HG03378 (cell line): ENCODE measurements at regions not wholly inside any gene's neighbourhood (a gene's known extent, or its start where the extent isn't known, plus 50 kb on each side); places are given as distances from the start of the nearest gene placed in this dataset.
"Not testable (repeated sequence)": the region's sequence is repeated elsewhere in the genome, so short reads cannot be mapped to it uniquely, and the experiment has no call there.

Source experiments
- ATAC-seq: cut with Tn5 transposase; IDR thresholded peaks from one replicate; pipeline ENCODE4 v1.9.1; 2021; ENCODE audit warnings: mild to moderate bottlenecking, moderate library complexity; ENCODE audit not compliant: unreplicated experiment

- no peak for ATAC-seq
Observed at GRCh38 chr5:164071671-164072070, 566.3 kb downstream of the MAT2B start.

- ATAC-seq = no peak
Observed at GRCh38 chr5:164073081-164073480, 567.7 kb downstream of the MAT2B start.

- no peak for ATAC-seq
Observed at GRCh38 chr5:164076556-164076955, 571.1 kb downstream of the MAT2B start.

GRCh38 chr5:164090358-164090757 is 584.9 kb downstream of the MAT2B start:
- ATAC-seq = no peak

GRCh38 chr5:164091836-164092235 is 586.4 kb downstream of the MAT2B start:
- no peak for ATAC-seq

GRCh38 chr5:164094291-164094690 is 588.9 kb downstream of the MAT2B start:
- no peak for ATAC-seq

- ATAC-seq = no peak
Observed at GRCh38 chr5:164097749-164098148, 592.3 kb downstream of the MAT2B start.

- no peak for ATAC-seq
Observed at GRCh38 chr5:164098531-164098930, 593.1 kb downstream of the MAT2B start.

GRCh38 chr5:164098979-164099378 is 593.6 kb downstream of the MAT2B start:
- no peak for ATAC-seq

GRCh38 chr5:164115420-164115819 is 610.0 kb downstream of the MAT2B start:
- ATAC-seq = no peak

GRCh38 chr5:164119806-164120447 is 614.5 kb downstream of the MAT2B start:
- peak; percentile 77 for ATAC-seq

GRCh38 chr5:164127527-164127926 is 622.1 kb downstream of the MAT2B start:
- no peak for ATAC-seq

GRCh38 chr5:164132358-164132757 is 626.9 kb downstream of the MAT2B start:
- no peak for ATAC-seq

GRCh38 chr5:164137095-164137494 is 631.7 kb downstream of the MAT2B start:
- no peak for ATAC-seq

GRCh38 chr5:164139423-164139822 is 634.0 kb downstream of the MAT2B start:
- ATAC-seq = peak; percentile 67

GRCh38 chr5:164145458-164145857 is 640.0 kb downstream of the MAT2B start:
- no peak for ATAC-seq

- ATAC-seq = no peak
Observed at GRCh38 chr5:164146223-164146622, 640.8 kb downstream of the MAT2B start.

- ATAC-seq = no peak
Observed at GRCh38 chr5:164148292-164148691, 642.9 kb downstream of the MAT2B start.

GRCh38 chr5:164152539-164152938 is 647.1 kb downstream of the MAT2B start:
- ATAC-seq = not testable (repeated sequence)

- no peak for ATAC-seq
Observed at GRCh38 chr5:164153469-164154172, 648.2 kb downstream of the MAT2B start.

- no peak for ATAC-seq
Observed at GRCh38 chr5:164170814-164171213, 665.4 kb downstream of the MAT2B start.

- no peak for ATAC-seq
Observed at GRCh38 chr5:164175083-164175482, 669.7 kb downstream of the MAT2B start.

GRCh38 chr5:164179406-164179805 is 674.0 kb downstream of the MAT2B start:
- ATAC-seq = no peak
